BJ (cell line): ENCODE measurements at regions not wholly inside any gene's neighbourhood (a gene's known extent, or its start where the extent isn't known, plus 50 kb on each side); places are given as distances from the start of the nearest gene placed in this dataset.

Experiments
- CTCF ChIA-PET: fragments of 350-600 bp; formaldehyde crosslinking; extraction: SDS; loops from one replicate; lab custom pipeline; 2021; ENCODE audit warnings: antibody characterized with exemption, inconsistent platforms; lab: Yijun Ruan, JAX
- POLR2A ChIA-PET: fragments of 300-600 bp; sonication (Branson Sonifier 250); formaldehyde crosslinking; extraction: SDS; loops from one replicate; lab custom pipeline; 2021; ENCODE audit warnings: antibody characterized with exemption; lab: Charles Lee
- DNase-seq: peaks from one replicate; pipeline ENCODE4 v3.0.0-alpha.2; 2011; ENCODE audit warnings: low read depth
- H3K27me3 ChIP-seq: 2 replicates; pipeline ENCODE4 v1.6.0; 2011; ENCODE audit warnings: low read length; ENCODE audit not compliant: control insufficient read depth, insufficient read depth
- H3K36me3 ChIP-seq: 2 replicates; pipeline ENCODE4 v1.5.1; 2011; ENCODE audit warnings: low read length; ENCODE audit not compliant: control insufficient read depth, insufficient read depth
- H3K4me3 ChIP-seq: 2 replicates; pipeline ENCODE4 v1.5.1; 2011; ENCODE audit warnings: low read depth, mild to moderate bottlenecking, control low read depth, low read length
- CTCF ChIP-seq: IDR thresholded peaks from 2 replicates; pipeline ENCODE4 v1.5.1; 2011; ENCODE audit warnings: low read depth, mild to moderate bottlenecking, control low read depth, inconsistent platforms, low read length, moderate library complexity; ENCODE audit not compliant: insufficient read depth

- DNase-seq = no peak
- Histone ChIP-seq H3K27me3 (no peaks in the 10 kb centered on the region), H3K36me3 (no peaks in the 10 kb centered on the region), H3K4me3 (no peak overlapping the region)
- ChIA-PET POLR2A (no interaction called here), CTCF (no interaction called here)
- no peak for TF ChIP-seq CTCF
These were observed 330.3 kb downstream of the TRIM36 start for GRCh38 chr5:114839360-114839759.

- H3K27me3 ChIP-seq = no peaks in the 10 kb centered on the region
- CTCF ChIA-PET = no interaction called here
- no peak for DNase-seq
- H3K36me3 ChIP-seq = no peaks in the 10 kb centered on the region
- TF ChIP-seq CTCF = no peak
- POLR2A ChIA-PET = no interaction called here
- H3K4me3 ChIP-seq = no peak overlapping the region
These were observed 330.8 kb downstream of the TRIM36 start for GRCh38 chr5:114838937-114839336.

GRCh38 chr5:114830114-114830513, 339.6 kb downstream of the TRIM36 start:
- TF ChIP-seq CTCF = no peak

GRCh38 chr5:114822863-114823262, 346.8 kb downstream of the TRIM36 start:
- Histone ChIP-seq H3K36me3 (no peaks in the 10 kb centered on the region), H3K4me3 (no peak overlapping the region), H3K27me3 (no peaks in the 10 kb centered on the region)
- no peak for TF ChIP-seq CTCF
- POLR2A ChIA-PET = no interaction called here
- CTCF ChIA-PET = no interaction called here
- no peak for DNase-seq

More at GRCh38 chr5:114830114-114830513, 339.6 kb downstream of the TRIM36 start:
- ChIA-PET CTCF (no interaction called here), POLR2A (no interaction called here)
- H3K4me3 ChIP-seq = no peak overlapping the region
- no peaks in the 10 kb centered on the region for H3K36me3 ChIP-seq
- no peaks in the 10 kb centered on the region for H3K27me3 ChIP-seq
- no peak for DNase-seq

GRCh38 chr5:114822436-114822835, 347.3 kb downstream of the TRIM36 start:
- TF ChIP-seq CTCF = no peak
- POLR2A ChIA-PET = no interaction called here
- no peak overlapping the region for H3K4me3 ChIP-seq
- H3K36me3 ChIP-seq = no peaks in the 10 kb centered on the region
- H3K27me3 ChIP-seq = no peaks in the 10 kb centered on the region
- DNase-seq = no peak
- CTCF ChIA-PET = no interaction called here
